B cell (primary cell): ENCODE measurements at regions not wholly inside any gene's neighbourhood (a gene's known extent, or its start where the extent isn't known, plus 50 kb on each side); places are given as distances from the start of the nearest gene placed in this dataset.

Experiments
- EZH2 ChIP-seq: IDR thresholded peaks from 2 replicates; pipeline ENCODE4 v1.6.1; 2012; ENCODE audit warnings: borderline replicate concordance, low read depth, mild to moderate bottlenecking, moderate library complexity, low read length; ENCODE audit not compliant: insufficient read depth, poor library complexity, severe bottlenecking
- TF ChIP-seq, protein P1 (sequence below): fragments of 200-600 bp; IDR thresholded peaks from one replicate; pipeline ENCODE4 v1.8.0; 2022; ENCODE audit warnings: antibody characterized with exemption, mild to moderate bottlenecking

GRCh38 chr21:20215959-20216358 lies 782.2 kb upstream of the NCAM2 start:
- no peak for TF ChIP-seq EZH2
- TF ChIP-seq, protein P1, sequence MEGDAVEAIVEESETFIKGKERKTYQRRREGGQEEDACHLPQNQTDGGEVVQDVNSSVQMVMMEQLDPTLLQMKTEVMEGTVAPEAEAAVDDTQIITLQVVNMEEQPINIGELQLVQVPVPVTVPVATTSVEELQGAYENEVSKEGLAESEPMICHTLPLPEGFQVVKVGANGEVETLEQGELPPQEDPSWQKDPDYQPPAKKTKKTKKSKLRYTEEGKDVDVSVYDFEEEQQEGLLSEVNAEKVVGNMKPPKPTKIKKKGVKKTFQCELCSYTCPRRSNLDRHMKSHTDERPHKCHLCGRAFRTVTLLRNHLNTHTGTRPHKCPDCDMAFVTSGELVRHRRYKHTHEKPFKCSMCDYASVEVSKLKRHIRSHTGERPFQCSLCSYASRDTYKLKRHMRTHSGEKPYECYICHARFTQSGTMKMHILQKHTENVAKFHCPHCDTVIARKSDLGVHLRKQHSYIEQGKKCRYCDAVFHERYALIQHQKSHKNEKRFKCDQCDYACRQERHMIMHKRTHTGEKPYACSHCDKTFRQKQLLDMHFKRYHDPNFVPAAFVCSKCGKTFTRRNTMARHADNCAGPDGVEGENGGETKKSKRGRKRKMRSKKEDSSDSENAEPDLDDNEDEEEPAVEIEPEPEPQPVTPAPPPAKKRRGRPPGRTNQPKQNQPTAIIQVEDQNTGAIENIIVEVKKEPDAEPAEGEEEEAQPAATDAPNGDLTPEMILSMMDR, result no peak
